Fibroblast of skin of left biceps (primary cell): ENCODE measurements at regions not wholly inside any gene's neighbourhood (a gene's known extent, or its start where the extent isn't known, plus 50 kb on each side); places are given as distances from the start of the nearest gene placed in this dataset.

Experiments
- DNase-seq, 2 experiments: peaks; one replicate each; pipeline ENCODE4 v3.0.0-alpha.2; 2013; ENCODE audit warnings: low read depth in 2 of 2

DNA sequence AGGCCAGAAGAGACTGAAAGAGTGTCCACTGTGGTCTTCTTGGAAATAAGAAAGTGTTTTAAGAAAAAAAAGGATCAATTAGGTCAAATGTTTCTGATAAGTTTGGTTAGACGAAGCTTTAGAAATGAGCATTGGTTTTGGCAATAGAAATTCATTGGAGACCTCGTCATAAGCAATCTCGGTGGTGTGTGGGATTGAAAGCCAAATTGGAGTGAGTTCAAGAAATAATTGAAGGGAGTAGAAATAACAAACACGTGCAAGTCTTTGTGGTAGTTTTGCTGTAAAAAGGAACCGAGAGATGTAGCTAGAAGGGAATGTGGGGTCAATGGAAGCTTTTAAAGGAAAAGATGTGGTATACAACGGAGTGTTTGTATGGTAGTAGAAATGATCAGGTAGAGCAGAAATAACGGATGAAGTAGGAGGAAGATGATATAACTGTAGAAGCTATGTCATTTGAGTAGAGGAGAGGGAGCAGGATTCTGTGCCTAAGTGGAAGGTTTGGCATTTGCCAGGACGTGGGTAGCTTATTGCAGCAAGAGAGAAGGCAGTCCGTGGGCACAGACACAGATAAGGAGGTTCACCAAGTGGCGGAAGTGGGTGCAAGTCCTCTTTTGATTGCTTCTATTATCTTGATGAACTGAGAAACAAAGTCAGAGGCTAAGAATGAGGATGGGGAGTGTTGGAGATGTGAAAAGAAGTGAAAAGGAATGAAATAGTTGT is 146.2 kb downstream of the DACT1 start:
- DNase-seq, result no peak

DNA sequence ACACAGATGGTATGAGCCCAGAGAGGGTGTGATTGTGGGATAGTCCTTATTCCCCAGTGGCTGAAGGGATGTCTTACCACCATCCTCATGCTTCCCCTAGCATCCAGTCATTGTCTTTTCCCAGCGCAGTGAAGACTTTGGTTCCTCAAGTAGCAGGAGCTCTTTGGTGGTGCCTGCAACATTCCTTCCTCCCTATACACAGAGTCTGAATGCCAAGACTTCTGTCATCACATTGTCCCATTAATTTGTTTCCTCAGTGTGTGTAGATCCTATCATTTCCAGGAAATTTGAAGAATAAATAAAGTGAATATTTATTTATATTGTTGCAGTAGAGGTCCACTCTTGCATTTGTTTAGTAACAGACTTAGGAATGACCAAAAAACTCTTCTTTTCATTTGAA is 147.2 kb downstream of the DACT1 start:
- DNase-seq, result no peak

DNA sequence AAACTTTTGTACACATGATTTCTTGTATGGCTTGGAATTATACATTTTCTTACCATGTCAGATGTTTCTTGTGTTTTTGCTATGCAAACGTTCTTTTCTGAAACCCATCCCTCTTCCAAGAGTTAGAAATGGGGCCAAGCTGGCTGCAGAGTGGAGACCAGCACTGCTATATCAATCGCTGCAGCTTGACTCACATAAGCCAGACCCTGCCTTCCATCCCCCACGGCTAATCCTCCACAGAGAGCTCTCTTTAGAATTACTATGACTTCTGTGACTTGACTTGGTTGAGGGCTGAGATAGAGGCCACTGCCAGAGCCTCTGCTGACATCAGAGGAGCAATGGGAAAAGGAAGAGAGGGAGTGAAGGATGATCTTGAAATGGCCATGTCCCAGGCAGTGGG is 147.9 kb downstream of the DACT1 start:
- DNase-seq, result no peak

DNA sequence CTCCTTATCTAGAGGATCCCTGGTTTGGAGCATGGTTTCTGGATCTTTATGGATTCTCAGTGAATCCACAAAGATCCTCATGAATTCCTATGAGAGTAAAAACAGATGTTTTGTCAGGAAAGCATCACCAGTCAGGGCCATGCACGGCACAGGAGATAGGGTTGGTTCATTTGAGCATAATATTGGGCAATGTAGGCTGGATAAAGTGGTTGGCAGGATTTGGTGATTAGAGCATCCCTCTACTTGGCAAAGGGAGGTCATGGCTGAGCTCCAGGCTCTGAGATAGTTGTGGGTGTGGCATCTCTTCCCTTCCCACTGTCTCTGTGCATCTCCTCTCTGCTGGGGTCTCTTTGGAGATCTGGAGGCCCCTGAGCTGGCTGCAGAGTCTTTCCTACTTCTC is 149.8 kb downstream of the DACT1 start:
- no peak for DNase-seq

DNA sequence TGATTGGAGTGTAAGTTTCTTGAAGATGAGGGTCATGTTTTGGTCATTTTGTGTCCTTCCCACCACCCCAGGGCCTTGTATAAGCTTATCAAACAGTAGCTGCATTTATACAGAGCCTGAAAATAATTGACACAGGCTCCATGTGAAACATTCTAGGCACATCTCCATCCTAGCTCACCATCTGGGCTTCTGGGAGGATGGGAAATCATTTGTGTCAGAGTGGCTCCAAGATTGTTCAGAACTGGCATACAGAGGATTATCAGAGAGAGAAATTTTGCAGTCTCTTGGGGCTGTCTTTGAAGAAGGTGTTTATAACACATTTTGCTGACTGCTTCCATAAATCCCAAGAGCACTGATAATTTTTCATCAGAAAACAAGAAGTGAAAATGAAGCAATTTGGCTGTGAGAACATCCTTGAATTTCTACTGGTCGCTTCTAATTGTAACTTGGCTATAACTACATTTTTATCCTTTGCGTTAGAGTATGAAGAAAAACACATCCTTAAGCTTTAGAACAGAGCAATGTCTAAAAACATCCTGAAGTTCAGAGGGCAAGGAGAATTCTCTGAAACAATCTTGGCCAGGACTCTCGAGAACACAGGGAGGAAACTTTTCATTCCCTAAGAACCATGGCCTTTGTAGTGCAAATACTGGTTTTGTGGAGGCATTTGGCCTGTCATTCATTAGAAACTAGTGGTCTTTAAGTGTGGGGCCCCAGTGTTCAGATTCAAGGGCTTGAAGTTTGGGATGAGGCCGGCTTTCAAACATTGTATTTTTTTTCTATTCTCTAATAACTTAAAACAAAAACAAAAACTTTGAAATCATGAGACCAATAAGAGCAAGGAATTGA is 151.1 kb downstream of the DACT1 start:
- DNase-seq, result no peak

DNA sequence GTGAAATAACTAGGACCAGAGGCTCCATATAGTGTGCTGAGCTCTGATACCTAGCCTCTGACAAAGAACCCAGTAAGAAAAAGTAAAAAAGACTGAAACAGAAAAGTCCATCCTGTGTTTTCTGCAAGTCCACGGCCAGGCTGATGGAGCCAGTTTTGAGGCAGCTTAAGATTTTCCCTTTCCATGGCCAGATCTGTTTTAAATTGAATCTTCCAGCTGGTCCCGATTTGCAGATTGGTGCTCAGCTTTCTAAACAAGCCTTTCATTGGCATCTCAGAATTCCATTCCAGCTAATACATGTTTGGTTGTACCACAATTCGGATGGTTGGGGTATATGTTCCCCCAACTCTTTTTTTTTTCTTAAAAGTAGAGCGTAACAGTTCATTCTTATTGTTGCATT is 152.0 kb downstream of the DACT1 start:
- DNase-seq, result no peak

DNA sequence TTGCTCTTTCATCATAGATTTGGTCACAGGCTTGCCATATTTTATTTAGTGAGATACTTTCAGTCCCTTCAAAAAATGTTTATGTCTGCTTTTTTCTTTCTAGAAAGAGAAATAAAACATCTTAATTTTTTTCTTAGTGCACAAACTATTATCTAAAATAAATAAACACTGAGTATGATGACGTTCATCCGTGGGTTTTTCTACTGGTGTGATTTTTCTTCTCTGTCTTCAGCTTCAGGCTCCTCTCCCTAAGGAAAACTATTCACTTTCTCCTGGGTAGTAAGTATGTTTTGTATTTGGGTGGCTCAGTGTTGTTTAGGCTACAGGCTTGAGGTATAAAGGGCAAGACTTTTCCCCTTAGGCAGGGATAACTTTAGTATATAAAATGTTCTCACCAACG is 154.7 kb downstream of the DACT1 start:
- DNase-seq, result no peak

DNA sequence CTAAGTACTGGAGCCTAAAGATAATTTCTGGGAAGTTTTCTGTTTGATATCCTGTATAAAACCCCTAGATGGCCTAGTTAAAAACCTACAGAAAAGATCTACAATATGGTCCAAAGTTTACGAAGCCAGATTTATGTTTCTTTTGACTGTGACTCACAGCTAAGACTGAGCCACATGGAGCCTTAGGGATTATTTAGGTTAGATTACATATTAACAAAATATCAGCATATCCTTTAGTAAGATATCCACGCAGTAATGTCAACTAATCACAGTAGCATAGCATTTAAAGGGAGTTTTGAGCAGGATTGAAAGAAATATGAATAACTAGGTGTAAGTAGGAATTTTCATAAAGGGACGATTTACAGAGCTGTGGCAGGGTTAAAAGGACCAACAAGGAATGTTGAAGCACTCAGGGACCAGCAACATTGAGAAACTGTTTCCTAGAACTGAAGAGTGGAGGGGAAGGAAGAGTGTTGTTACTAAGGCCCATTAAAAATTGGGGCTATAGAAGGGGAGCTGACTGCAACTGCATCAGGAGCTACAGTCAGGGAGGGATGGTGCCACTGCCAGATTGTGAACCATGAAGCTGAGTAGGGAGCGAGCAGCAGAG is 155.5 kb downstream of the DACT1 start:
- no peak for DNase-seq

DNA sequence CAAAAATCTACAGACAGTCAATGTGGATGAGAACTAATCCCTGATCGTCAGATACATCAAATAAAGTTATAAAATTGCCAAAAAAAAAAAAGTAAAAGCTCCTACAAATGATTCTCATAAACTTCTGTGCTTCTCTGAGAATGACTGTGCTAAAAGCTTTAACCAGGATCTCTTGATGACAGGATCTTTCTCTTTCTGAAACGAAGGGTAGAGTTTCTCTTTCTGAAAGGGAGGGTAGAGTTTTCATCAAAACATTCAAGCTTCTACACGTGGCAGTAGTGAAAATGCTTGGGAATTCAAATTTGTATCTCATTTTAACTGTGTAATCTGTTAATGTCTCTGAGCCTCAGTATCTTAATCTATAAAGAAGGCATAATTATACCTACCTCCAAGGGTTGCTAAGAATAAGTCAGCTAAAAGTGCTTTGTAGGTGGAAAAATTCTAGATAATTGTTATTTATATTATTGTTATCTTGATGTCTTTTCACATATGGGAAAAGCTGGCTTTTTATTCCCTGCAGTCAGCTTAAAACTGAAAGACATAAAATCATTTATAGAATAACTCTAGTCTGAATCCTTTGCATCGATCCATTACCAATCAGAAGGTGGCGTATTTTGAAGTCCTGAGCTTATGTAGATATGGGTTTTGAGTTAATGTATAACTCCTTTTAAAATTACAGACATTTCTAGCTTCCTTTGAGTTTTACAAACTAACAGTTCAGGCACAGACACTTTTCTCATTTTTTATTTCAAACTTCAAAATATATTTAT is 157.4 kb downstream of the DACT1 start:
- no peak for DNase-seq

DNA sequence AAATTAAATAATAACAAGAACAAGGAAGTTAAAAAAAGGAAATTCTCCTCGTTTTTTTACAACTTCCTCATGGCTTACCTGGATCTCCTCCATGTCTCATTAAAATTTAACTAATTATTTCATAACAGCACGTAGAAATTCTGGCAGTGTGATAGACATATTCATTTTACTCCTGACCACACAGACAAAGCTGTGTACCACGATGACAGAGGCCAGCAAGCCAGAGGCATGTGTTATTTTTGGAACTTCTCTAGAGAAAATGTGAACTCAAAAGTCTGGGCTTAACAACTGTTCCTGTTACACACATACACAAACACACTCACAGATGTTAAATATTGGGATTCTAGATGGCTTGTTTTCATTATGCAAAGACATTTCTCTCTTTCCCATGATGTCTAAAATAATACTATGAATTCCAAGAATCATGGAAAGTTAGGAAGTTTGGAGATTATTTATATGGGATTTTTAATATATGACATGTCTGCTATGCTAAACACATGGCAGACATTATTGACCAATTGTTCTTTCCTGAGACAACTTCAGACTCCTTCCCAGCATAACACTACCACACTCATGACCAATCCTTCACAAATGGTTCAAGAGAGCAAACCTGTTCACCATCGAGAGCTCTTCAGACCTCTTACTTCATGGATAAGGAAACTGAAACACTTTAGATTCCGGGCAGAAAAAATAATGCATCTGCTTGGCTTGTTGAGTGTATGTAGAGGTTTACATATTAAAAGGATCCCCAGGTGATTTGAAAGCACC is 158.7 kb downstream of the DACT1 start:
- DNase-seq, result no peak

DNA sequence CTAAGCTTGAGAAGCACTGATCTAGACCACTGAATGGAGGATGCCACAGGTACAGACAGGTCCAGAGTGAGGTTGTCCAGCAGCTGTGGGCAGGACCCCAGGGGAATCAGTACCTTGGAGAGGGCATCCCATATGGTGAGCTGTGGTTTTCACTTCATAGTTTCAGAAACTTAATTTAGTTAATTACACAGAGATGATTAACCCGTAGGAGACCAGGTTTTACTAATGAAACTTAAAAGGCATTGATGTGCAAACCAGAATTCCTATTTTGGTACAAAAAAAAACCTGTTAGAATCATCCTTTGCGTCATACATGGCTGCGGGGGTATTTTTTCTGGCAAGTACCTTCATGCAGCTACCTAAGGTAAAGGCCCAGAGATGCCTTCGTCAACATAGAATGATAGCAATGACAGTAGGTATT is 159.3 kb downstream of the DACT1 start:
- no peak for DNase-seq

DNA sequence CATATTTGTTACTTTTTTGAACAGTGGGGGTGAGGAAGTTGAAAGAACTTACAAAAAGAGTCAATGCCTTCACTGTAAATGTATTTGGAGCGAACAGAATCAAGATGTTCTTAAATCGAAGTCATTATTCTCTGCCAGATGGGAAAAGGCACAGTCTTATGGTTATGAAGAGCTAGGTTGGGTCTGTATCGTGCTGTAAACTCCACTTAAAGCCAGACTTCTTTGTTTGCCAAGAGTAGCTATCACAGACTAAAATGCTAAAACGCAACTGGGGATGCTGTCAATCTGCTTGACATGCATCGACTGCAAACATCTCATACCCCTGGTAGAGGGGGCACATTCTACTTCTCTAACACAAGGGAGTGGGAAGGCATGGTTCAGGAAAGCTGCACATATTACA is 160.4 kb downstream of the DACT1 start:
- DNase-seq, result no peak

DNA sequence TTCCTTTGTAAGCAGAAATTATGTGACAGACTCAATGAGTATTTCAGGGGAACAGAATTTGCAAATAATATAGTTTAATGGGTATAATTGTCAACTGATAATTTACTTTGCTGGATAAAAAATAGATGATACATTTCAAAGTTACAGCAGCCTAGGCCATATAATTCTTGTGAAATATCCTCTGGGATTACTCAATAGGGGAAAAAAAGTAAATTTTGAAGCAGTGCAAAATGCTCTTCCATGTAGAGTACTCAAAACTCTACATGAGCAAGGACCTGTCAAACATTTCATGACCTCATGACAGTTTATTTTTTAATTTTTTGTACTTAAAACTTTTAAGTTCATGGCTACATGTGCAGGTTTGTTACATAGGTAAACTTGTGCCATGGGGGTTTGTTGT is 163.3 kb downstream of the DACT1 start:
- DNase-seq, result no peak

DNA sequence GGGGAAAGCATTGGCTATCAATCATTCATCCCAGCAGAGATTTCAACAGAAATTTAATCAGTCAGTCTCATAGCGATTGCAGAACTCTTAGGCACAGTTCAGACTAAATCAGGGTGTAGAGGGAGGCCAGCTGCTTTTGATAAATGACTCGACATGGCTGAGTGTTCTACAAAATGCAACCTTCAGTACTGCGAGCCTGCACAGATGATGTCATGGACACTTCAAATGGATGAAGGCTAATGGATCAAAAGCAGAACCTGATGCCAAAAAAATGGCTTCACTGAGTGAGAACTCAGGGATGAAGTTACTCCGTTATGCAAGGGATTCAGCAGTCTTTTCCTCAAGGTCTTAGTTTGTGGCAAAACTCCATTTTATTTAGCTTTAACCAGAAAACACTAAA is 167.3 kb downstream of the DACT1 start:
- peak; percentile 88 to 90 for DNase-seq

DNA sequence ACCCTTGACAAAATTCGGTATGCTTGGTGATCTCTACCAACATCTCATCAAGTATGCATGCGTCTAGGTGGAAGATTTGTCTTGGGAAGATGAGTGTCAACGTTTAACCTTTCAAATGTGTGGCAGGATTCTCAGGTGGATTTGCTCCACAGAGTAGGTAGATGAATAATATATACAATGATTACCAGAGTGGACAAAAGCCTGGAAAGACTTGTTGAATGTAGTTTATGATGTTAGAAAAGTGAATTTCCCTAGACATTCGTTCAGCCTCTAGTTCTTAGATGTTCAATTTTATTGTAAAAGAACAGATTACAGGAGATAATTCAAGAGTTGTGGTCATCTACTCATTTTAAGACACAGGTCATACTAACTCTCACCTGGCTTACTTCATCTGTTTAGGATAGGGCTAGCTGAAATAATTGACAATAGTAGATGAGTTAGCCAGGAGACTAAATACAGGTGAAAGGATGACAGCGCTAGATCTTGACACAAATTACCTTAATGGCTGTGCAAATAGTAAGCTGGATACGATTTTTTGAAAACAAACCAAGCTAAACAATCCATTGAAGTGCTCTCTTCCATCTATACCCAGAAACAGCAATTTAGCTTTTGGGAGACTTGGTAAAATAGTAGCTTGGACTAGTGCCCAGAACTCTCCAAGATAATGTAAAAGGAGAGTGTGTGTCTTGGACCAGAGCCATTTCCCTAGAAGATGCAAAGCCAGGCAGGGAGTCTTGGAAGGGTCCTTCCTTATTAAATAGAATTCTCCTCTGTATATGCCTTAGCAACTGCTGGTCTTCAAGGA is 168.0 kb downstream of the DACT1 start:
- DNase-seq, result peak in 1 of 2 experiments; percentile 62

DNA sequence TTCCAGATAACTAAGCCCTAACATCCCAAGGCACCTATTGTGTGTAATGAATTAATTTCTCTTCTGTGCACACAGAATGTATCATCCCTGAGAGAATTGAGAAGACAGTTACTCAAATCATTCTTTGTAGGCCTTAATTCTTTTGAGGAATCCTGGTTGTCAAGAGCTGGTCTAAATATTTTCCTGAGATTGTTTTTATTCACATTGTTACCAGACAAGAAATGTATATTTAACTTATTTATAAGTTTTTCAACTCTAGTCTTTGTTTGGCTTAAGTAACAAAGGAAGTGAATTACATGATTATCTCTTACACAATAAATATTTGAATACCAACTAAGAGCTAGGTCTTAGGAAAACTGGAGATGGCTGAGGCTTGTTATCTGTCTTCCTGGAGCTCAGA is 169.4 kb downstream of the DACT1 start:
- no peak for DNase-seq

DNA sequence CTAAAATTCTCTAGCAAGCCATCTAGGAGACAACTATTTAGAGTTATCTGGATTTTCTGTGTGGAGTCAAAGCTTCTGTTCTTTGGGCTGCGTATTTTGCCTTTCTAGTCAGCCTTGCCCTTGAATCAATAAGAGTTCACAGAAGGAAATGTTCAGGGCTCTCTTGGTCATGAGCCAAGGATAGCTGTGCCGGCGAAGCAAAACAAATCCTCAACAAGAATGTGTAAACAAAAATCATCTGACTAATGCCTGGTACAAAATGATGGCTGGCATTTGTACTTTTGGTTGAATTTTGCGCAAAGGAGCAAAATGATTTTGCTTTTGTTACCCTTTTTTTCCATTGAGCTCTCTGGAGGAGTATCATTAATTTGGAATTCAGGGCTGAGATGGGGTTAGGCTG is 171.1 kb downstream of the DACT1 start:
- DNase-seq, result no peak

DNA sequence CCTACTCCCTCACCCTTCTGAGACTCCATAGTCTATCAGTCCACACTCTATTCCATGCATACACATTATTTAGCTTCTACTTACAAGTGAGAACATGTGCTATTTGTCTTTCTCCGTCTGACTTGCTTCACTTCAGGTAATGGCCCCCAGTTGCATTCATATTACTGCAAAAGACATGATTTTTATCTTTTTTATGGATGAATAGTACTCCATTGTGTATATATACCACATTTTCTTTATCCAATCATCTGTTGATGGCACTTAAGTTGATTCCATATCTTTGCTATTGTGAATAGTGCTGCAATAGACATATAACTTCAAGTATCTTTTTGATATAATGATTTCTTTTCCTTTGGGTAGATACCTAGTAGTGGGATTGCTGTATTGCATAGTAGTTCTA is 171.8 kb downstream of the DACT1 start:
- DNase-seq, result no peak

DNA sequence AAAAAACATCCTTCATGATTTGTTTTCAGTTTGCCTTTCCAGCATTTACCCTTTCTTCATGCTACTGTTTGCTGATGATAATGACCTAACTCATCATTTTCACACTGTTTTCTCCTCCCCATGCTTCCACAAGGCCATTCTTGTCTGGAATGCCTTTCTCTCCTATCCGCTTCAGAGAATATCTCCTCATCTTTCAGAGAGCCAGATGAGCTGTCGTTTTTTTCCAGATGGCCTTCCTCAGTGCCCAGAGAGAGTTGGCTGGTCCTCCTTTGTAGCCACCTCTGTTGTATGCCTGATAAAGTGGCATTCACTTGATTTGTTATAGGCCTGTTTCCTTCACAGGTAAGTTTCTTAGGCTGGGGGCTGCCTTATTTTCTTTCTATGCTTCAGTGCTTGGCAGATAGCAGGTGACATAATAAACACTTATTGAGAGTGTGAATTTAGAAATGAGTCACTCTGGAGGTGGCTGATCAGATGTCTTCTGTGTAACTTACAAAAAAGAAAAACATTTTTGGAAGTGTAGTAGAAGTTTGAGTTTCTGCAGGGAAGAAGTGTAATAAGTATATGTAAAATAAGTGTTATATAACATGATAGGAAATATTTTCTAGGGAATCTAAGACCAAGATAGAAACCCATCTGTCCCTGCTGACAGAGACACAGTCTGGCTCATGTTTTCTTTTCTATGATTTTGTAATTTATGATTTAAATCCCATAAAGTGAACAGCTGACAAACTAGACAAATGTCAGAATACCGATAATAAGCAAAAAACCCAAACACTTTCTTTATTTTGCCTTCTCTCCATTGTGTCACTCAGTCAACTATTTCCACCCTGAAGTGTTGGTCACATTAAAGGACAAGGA is 174.5 kb downstream of the DACT1 start:
- DNase-seq, result no peak

DNA sequence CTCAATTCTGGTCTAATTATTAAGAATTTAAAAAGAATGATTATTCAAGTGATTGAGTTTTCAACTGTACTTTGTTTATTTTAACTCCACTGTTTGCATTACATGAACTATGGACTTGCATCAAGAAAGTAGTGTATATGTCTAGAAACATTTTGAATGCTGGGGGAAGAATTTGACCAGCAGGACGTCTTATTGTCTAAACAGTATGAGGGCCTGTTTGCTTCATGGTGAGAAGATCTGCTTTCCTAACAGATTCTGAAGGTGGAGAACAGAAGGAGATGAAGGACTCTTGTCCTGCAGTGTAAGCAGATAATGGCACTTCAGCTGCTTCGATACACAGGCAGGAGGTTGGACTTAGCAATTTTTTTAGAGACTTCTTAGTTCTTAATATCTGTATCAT is 176.0 kb downstream of the DACT1 start:
- no peak for DNase-seq
